Ovary (tissue), 3 donors: ENCODE measurements at regions not wholly inside any gene's neighbourhood (a gene's known extent, or its start where the extent isn't known, plus 50 kb on each side); places are given as distances from the start of the nearest gene placed in this dataset.

Experiments
- CTCF ChIP-seq, 3 donors: fragments of 450-650 bp in 2 of 3; fragments of 200-600 bp in 1 of 3; IDR thresholded peaks; one replicate each; pipeline versions ENCODE4 v1.5.1 to v1.8.0; 2016 to 2022; ENCODE audit warnings: antibody characterized with exemption in 3 of 3, mild to moderate bottlenecking in 1 of 3
- EP300 ChIP-seq: sonication (generic); formaldehyde crosslinking; IDR thresholded peaks from one replicate; pipeline ENCODE4 v1.6.1; 2017; ENCODE audit warnings: antibody characterized with exemption
- POLR2A ChIP-seq: fragments of 450-650 bp; IDR thresholded peaks from one replicate; pipeline ENCODE4 v1.6.1; 2017; ENCODE audit warnings: antibody characterized with exemption, mild to moderate bottlenecking, moderate library complexity
- donor health status: DM: no; HTN: no; CAD: no.

- TF ChIP-seq CTCF (IDR thresholded peaks at IDR 0.05) (no peak), EP300 (no peak), POLR2A (no peak)
These were observed 190.6 kb upstream of the SDK2 start for GRCh38 chr17:73834684-73835343.
